Stomach (tissue), 4 donors: ENCODE measurements at regions not wholly inside any gene's neighbourhood (a gene's known extent, or its start where the extent isn't known, plus 50 kb on each side); places are given as distances from the start of the nearest gene placed in this dataset.

Experiments used
- POLR2A ChIP-seq, 4 donors: fragments of 450-650 bp; IDR thresholded peaks; one replicate each; pipeline ENCODE4 v1.6.1; 2016; ENCODE audit warnings: antibody characterized with exemption in 4 of 4, control low read depth in 2 of 4, mild to moderate bottlenecking in 1 of 4, moderate library complexity in 1 of 4
- TF ChIP-seq, protein P1 (sequence below), 7 experiments: fragments of 450-650 bp in 4 of 7; fragments of 200-600 bp in 3 of 7; sonication (generic) in 3 of 7; IDR thresholded peaks; one replicate each; pipeline ENCODE4 v1.5.1; 2016 to 2019; ENCODE audit warnings: antibody characterized with exemption in 7 of 7, control low read depth in 2 of 7, mild to moderate bottlenecking in 1 of 7

GRCh38 chr1:38198099-38198498, 151.5 kb upstream of the POU3F1 start:
- TF ChIP-seq, protein P1, sequence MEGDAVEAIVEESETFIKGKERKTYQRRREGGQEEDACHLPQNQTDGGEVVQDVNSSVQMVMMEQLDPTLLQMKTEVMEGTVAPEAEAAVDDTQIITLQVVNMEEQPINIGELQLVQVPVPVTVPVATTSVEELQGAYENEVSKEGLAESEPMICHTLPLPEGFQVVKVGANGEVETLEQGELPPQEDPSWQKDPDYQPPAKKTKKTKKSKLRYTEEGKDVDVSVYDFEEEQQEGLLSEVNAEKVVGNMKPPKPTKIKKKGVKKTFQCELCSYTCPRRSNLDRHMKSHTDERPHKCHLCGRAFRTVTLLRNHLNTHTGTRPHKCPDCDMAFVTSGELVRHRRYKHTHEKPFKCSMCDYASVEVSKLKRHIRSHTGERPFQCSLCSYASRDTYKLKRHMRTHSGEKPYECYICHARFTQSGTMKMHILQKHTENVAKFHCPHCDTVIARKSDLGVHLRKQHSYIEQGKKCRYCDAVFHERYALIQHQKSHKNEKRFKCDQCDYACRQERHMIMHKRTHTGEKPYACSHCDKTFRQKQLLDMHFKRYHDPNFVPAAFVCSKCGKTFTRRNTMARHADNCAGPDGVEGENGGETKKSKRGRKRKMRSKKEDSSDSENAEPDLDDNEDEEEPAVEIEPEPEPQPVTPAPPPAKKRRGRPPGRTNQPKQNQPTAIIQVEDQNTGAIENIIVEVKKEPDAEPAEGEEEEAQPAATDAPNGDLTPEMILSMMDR (IDR thresholded peaks at IDR 0.05): no peak
- no peak for TF ChIP-seq POLR2A (IDR thresholded peaks at IDR 0.05)
